ENCODE measurements at regions not wholly inside any gene's neighbourhood (a gene's known extent, or its start where the extent isn't known, plus 50 kb on each side); places are given as distances from the start of the nearest gene placed in this dataset.

DNA sequence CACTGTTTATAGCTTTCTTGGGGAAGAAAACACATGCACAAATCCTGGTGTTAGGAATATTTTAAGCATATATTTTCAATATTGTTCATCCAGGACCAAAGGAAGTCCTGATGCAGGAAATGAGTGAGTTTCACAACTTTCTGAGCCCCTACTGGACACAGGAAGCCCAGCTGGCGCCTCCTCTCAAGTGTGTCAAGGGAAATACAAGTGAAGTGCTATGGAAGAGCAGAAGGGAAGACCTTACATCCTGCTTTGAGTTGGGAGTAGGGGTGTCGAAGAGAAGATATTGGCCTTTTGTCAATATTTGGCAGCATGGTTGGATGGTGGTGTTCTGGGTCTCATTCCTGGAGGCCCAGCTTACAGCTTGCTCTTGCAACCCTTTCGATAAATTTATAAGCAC is 66.1 kb upstream of the ZDHHC17 start (continued):
- TF ChIP-seq CHD7 (IDR thresholded peaks at IDR 0.05; ENCODE audit: insufficient replicate concordance, low read length) (no peak), HDAC6 (IDR thresholded peaks at IDR 0.05; ENCODE audit: low read depth, low read length) (no peak), BRCA1 (IDR thresholded peaks at IDR 0.05; ENCODE audit: low read depth, low read length) (no peak), NRF1 (IDR thresholded peaks at IDR 0.05; ENCODE audit: low read depth, low read length) (no peak), RNF2 (IDR thresholded peaks at IDR 0.05; ENCODE audit: borderline replicate concordance, low read depth, low read length, missing control alignments, poor library complexity, severe bottlenecking) (no peak), RFX5 (IDR thresholded peaks at IDR 0.05; ENCODE audit: borderline replicate concordance, low read depth, low read length) (no peak), GABPA (IDR thresholded peaks at IDR 0.05; ENCODE audit: borderline replicate concordance, insufficient read depth, low read length) (no peak), SP1 (IDR thresholded peaks at IDR 0.05; ENCODE audit: low read depth, low read length) (no peak), SP2 (IDR thresholded peaks at IDR 0.05; ENCODE audit: low read length) (no peak), SIN3A (conservative IDR thresholded peaks at IDR 0.05 in 1 of 2, IDR thresholded peaks at IDR 0.05 in 1 of 2; ENCODE audit: low read depth in 1 of 2, low read length in 2 of 2) (no peak)
- TF ChIP-seq, protein P1, sequence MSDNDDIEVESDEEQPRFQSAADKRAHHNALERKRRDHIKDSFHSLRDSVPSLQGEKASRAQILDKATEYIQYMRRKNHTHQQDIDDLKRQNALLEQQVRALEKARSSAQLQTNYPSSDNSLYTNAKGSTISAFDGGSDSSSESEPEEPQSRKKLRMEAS (IDR thresholded peaks at IDR 0.05): no peak

All from H1 (cell line).